CD8-positive, alpha-beta memory T cell (primary cell): ENCODE measurements at regions not wholly inside any gene's neighbourhood (a gene's known extent, or its start where the extent isn't known, plus 50 kb on each side); places are given as distances from the start of the nearest gene placed in this dataset.
A peak's percentile ranks its signal among the peaks of the same experiment; 100 is the strongest.

Experiments
- CTCF ChIA-PET: fragments of 350-600 bp; sonication (Branson Sonifier 250); formaldehyde crosslinking; loops from one replicate; lab custom pipeline; 2021; ENCODE audit warnings: antibody characterized with exemption; lab: Charles Lee
- POLR2A ChIA-PET: fragments of 350-600 bp; sonication (Branson Sonifier 250); formaldehyde crosslinking; loops from one replicate; lab custom pipeline; 2021; ENCODE audit warnings: antibody characterized with exemption; lab: Charles Lee
- DNase-seq, 5 donors: peaks; one replicate each; pipeline versions ENCODE4 v3.0.0 to v3.0.0-alpha.2; 2020 to 2022; ENCODE audit warnings: mixed read lengths in 1 of 5
- H3K27ac ChIP-seq: one replicate; pipeline ENCODE4 v1.7.0; 2013; ENCODE audit warnings: low read depth, mild to moderate bottlenecking, low read length, moderate library complexity
- H3K27me3 ChIP-seq: 2 replicates; pipeline ENCODE4 v1.7.0; 2013; ENCODE audit warnings: low read length, mild to moderate bottlenecking; ENCODE audit not compliant: insufficient read depth, poor library complexity, severe bottlenecking
- H3K36me3 ChIP-seq: 2 replicates; pipeline ENCODE4 v1.7.0; 2013; ENCODE audit warnings: mild to moderate bottlenecking, low read length, moderate library complexity; ENCODE audit not compliant: insufficient read depth
- H3K4me1 ChIP-seq: 2 replicates; pipeline ENCODE4 v1.7.0; 2013; ENCODE audit warnings: mild to moderate bottlenecking, low read length, moderate library complexity; ENCODE audit not compliant: insufficient read depth
- H3K4me3 ChIP-seq: 2 replicates; pipeline ENCODE4 v1.7.0; 2013; ENCODE audit warnings: mild to moderate bottlenecking, low read length
- H3K9me3 ChIP-seq: 2 replicates; pipeline ENCODE4 v1.7.0; 2013; ENCODE audit warnings: mild to moderate bottlenecking, low read length
- H3K27ac Mint-ChIP-seq, 8 donors: one replicate each; pipeline ENCODE4 v1.8.0; 2020 to 2021; ENCODE audit warnings: mixed read lengths in 8 of 8, mild to moderate bottlenecking in 6 of 8, inconsistent platforms in 3 of 8, moderate library complexity in 3 of 8
- H3K27me3 Mint-ChIP-seq, 2 donors: one replicate each; pipeline ENCODE4 v1.8.0; 2020 to 2021; ENCODE audit warnings: mixed read lengths in 2 of 2, mild to moderate bottlenecking in 1 of 2, moderate library complexity in 1 of 2
- H3K36me3 Mint-ChIP-seq, 3 donors: one replicate each; pipeline ENCODE4 v1.8.0; 2020 to 2021; ENCODE audit warnings: mixed read lengths in 3 of 3, inconsistent platforms in 1 of 3, mild to moderate bottlenecking in 1 of 3
- H3K4me1 Mint-ChIP-seq, 3 donors: one replicate each; pipeline ENCODE4 v1.8.0; 2020 to 2021; ENCODE audit warnings: mixed read lengths in 3 of 3, inconsistent platforms in 1 of 3, mild to moderate bottlenecking in 1 of 3
- H3K4me3 Mint-ChIP-seq, 7 donors: one replicate each; pipeline ENCODE4 v1.8.0; 2020 to 2021; ENCODE audit warnings: mixed read lengths in 7 of 7, mild to moderate bottlenecking in 6 of 7, moderate library complexity in 4 of 7, inconsistent platforms in 2 of 7
- H3K9me3 Mint-ChIP-seq, 5 donors: one replicate each; pipeline ENCODE4 v1.8.0; 2020 to 2022; ENCODE audit warnings: mixed read lengths in 5 of 5, mild to moderate bottlenecking in 3 of 5, moderate library complexity in 2 of 5, inconsistent platforms in 1 of 5

DNA sequence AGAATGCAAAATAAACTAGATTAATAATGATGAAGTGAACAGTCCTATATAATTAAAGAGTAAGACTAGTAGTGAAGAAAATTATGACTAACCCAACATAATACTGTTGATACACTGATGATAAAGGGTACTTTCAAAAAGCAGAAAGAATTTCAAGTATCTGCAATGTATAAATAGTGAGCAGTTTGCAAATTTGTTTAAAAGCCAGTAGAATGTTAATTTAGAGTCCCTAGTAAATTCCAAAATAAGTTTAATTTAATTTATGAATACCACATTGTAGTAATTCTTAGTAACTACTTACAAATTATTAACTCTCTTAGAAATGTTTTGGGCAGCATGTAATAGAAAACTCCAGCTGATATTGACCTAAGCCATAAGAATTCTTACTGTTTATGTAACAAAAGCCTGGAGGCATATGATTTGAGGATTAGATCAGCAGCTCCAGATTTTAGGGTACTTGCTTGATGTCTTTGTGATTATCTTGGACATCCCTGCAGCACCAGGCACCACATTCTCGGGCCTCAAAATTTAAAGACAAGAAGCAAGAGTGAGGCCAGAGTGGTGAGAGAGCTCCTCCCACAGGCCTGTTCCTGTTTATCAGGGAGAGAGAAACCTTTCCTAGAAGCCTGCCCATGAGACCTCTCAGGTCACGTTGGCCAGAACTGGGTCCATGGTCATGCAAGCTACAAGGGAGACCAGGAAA is 67.6 kb upstream of the TDRD3 start:
- Mint-ChIP-seq H3K27me3 (peaks cover 0 to 4% of the 10 kb centered on the region in 2 donors), H3K27ac (no peak overlapping the region), H3K9me3 (no peaks in the 10 kb centered on the region), H3K4me1 (peaks cover 0 to 4% (median 0%) of the 10 kb centered on the region in 3 donors), H3K36me3 (no peaks in the 10 kb centered on the region), H3K4me3 (no peak overlapping the region)
- Histone ChIP-seq H3K4me3 (no peak overlapping the region), H3K27ac (no peak overlapping the region), H3K27me3 (no peaks in the 10 kb centered on the region), H3K9me3 (no peaks in the 10 kb centered on the region), H3K36me3 (no peaks in the 10 kb centered on the region), H3K4me1 (no peaks in the 10 kb centered on the region)
- DNase-seq = peak in 1 of 5 donors; percentile 2
- CTCF ChIA-PET = interaction anchor here (0.9 to 1.2 kb wide), 3 partner anchors 9 to 937 kb away, joined by 3 to 4 read pairs (median 3); no protein-coding TSS in a partner anchor
- POLR2A ChIA-PET = no interaction called here

DNA sequence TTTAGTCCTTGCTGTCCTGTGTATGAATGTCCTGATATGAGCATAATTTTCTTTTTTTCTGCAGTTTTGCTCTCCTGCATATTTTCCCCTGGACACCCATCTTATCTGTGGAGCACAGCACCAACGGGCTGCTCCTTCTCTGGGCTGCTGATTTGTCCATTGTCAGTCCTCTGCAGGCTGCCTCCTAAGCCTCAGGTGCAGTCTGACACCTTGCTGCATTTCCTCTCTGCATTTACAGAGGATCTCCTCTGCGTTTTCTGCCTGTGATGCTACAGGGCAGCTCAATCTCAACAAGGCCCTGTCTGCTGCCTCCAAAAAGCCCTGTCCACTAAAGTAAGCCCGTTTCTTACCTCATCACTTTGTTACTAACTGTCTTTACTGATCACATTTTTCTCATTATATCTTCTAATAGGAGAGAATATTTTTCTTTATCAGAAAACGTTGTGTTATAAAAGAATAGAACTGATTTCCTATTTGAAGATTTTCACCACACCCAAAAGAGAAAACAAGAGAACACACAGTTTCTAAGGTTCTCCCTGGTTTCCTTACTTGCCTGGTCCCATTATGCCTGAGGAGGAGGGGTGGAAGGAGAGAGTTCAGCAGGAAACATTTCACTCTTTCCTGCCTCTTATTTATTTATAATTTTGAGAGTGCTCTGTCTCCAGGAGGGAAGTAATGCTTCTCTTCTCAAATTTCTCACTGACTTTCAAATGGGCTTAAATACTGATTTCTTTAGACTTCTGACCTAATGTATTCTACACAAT is 65.6 kb upstream of the TDRD3 start:
- H3K27ac ChIP-seq = no peak overlapping the region
- no peaks in the 10 kb centered on the region for H3K4me1 ChIP-seq
- ChIA-PET CTCF (no interaction called here), POLR2A (no interaction called here)
- no peaks in the 10 kb centered on the region for H3K36me3 ChIP-seq
- no peaks in the 10 kb centered on the region for H3K9me3 Mint-ChIP-seq
- H3K27me3 Mint-ChIP-seq = peaks cover 0 to 5% of the 10 kb centered on the region in 2 donors
- DNase-seq = no peak
- peak overlapping the region in 2 of 8 donors; percentile 8 to 47 for H3K27ac Mint-ChIP-seq
- H3K27me3 ChIP-seq = no peaks in the 10 kb centered on the region
- no peaks in the 10 kb centered on the region for H3K36me3 Mint-ChIP-seq
- no peak overlapping the region for H3K4me3 ChIP-seq
- H3K9me3 ChIP-seq = no peaks in the 10 kb centered on the region
- H3K4me1 Mint-ChIP-seq = peaks cover 0 to 4% (median 0%) of the 10 kb centered on the region in 3 donors
- no peak overlapping the region for H3K4me3 Mint-ChIP-seq

DNA sequence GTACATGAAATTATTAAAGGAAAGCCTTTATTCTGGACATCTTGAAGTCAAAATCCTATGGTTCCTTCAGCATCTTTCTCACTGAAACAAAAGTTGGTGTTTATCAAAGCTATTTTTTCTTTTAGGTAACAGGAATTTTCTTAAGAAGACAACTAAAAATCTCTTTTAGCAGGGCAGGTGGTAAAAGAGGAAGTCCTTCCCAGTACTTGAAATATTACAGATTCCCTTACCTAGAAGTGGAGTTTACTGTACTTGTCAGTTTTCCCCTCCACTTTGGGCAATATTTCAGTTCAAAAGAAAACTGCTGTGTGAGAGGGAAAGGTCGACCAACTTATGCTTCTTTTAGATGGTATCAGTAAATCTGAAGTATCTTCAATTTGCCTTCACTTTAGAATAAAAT is 64.3 kb upstream of the TDRD3 start:
- DNase-seq = no peak
- no peaks in the 10 kb centered on the region for H3K9me3 Mint-ChIP-seq
- Histone ChIP-seq H3K4me3 (no peak overlapping the region), H3K27me3 (no peaks in the 10 kb centered on the region), H3K27ac (no peak overlapping the region), H3K4me1 (no peaks in the 10 kb centered on the region), H3K9me3 (no peaks in the 10 kb centered on the region), H3K36me3 (no peaks in the 10 kb centered on the region)
- H3K4me1 Mint-ChIP-seq = peaks cover 0 to 4% (median 0%) of the 10 kb centered on the region in 3 donors
- no peak overlapping the region for H3K27ac Mint-ChIP-seq
- H3K36me3 Mint-ChIP-seq = no peaks in the 10 kb centered on the region
- CTCF ChIA-PET = no interaction called here
- POLR2A ChIA-PET = no interaction called here
- H3K27me3 Mint-ChIP-seq = peaks cover 0 to 7% of the 10 kb centered on the region in 2 donors
- H3K4me3 Mint-ChIP-seq = no peak overlapping the region

DNA sequence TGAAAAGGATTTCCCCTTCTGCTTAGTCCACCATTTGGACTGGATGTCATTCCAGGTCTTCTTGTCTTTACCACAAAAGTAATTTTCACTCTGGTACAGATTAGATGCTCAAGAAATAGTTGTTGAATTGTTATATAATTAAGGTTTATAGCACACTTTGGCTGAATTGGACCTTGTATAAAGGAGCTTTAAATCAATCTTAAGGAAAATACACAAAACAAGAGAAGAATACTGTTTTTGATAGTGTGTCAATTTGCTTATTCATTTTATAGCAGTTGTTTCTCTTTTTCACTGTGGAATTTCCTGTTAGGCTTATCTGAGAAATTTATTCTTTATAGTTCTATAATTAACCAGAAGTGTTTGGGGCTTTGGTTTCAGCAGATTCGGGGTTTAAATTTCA is 62.7 kb upstream of the TDRD3 start:
- Histone ChIP-seq H3K9me3 (no peaks in the 10 kb centered on the region), H3K27me3 (no peaks in the 10 kb centered on the region), H3K36me3 (no peaks in the 10 kb centered on the region), H3K4me3 (no peak overlapping the region), H3K27ac (no peak overlapping the region), H3K4me1 (no peaks in the 10 kb centered on the region)
- no peak for DNase-seq
- Mint-ChIP-seq H3K4me1 (peaks cover 0 to 4% (median 0%) of the 10 kb centered on the region in 3 donors), H3K9me3 (no peaks in the 10 kb centered on the region), H3K27ac (no peak overlapping the region), H3K27me3 (peaks cover 0 to 9% of the 10 kb centered on the region in 2 donors), H3K4me3 (no peak overlapping the region), H3K36me3 (no peaks in the 10 kb centered on the region)
- CTCF ChIA-PET = no interaction called here
- POLR2A ChIA-PET = no interaction called here

DNA sequence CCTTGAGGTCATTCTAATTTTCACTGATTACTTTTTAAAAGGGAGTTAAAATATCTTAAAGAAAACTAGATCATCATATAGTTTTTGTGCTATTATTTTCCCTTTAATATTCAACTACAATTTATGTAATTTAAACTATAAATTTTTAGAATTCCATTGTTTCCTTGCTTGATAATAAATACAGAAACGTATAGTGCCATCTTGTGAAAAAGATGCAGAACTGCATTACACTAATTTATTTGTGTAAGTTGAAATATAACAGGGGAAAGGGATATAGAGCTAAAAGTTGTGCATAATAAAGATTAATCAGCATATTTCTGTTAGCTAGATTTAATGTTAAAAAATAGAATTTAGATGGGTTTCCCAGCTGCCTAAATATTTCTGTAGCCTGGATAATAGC is 61.5 kb upstream of the TDRD3 start:
- no peaks in the 10 kb centered on the region for H3K9me3 ChIP-seq
- H3K9me3 Mint-ChIP-seq = no peaks in the 10 kb centered on the region
- CTCF ChIA-PET = no interaction called here
- no peak overlapping the region for H3K4me3 Mint-ChIP-seq
- H3K27me3 ChIP-seq = no peaks in the 10 kb centered on the region
- H3K27ac Mint-ChIP-seq = no peak overlapping the region
- H3K4me1 ChIP-seq = no peaks in the 10 kb centered on the region
- no peak overlapping the region for H3K4me3 ChIP-seq
- peak in 1 of 5 donors; percentile 1 for DNase-seq
- no peak overlapping the region for H3K27ac ChIP-seq
- no peaks in the 10 kb centered on the region for H3K36me3 ChIP-seq
- peaks cover 0 to 9% of the 10 kb centered on the region in 2 donors for H3K27me3 Mint-ChIP-seq
- H3K4me1 Mint-ChIP-seq = no peaks in the 10 kb centered on the region
- no peaks in the 10 kb centered on the region for H3K36me3 Mint-ChIP-seq
- POLR2A ChIA-PET = no interaction called here

DNA sequence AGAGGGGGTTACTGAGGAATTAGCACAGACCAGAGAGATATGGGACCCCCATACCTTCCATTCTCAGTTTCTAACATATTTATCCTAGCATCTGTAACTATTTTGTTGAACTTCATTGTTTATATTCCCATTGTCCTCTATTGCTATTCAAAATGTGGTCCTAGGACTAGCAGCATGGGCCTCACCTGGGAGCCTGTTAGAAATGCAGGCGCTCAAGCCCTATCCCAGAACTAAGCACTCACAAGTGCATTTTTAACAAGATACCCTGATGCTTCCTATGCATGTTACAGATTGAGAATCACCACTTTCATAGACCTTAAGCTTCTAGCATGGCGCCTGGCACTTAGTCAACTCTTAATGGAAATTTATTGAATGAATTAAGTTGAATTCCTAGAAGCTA is 58.3 kb upstream of the TDRD3 start:
- H3K36me3 Mint-ChIP-seq = no peaks in the 10 kb centered on the region
- H3K9me3 ChIP-seq = no peaks in the 10 kb centered on the region
- H3K4me3 ChIP-seq = no peak overlapping the region
- ChIA-PET CTCF (interaction anchor here (1.0 kb wide), 1 partner anchor 31 kb away, joined by 3 read pairs; no protein-coding TSS in a partner anchor), POLR2A (no interaction called here)
- H3K27ac Mint-ChIP-seq = no peak overlapping the region
- H3K9me3 Mint-ChIP-seq = no peaks in the 10 kb centered on the region
- no peak for DNase-seq
- no peaks in the 10 kb centered on the region for H3K4me1 ChIP-seq
- no peak overlapping the region for H3K27ac ChIP-seq
- H3K27me3 ChIP-seq = no peaks in the 10 kb centered on the region
- H3K27me3 Mint-ChIP-seq = peaks cover 15 to 23% of the 10 kb centered on the region in 2 donors
- no peaks in the 10 kb centered on the region for H3K4me1 Mint-ChIP-seq
- no peak overlapping the region for H3K4me3 Mint-ChIP-seq
- H3K36me3 ChIP-seq = no peaks in the 10 kb centered on the region

DNA sequence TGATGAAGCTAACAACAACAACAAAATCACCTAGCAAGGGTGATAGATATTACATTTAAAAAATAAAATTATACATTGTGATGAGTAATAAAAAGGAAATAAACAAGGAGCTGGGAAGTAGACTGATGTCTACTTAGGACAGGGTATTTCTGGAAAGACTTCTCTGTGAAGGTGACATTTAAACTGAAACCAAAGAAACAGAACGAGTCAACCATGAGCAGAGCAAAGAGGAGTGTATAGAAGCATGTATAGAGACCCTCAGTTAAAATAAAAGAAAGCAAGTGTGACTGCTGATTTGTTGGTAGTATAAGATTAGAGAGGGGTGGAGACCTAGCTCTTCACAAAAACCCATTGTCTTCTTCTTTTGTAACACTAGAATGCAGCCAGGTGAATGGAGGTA is 53.0 kb upstream of the TDRD3 start:
- H3K9me3 Mint-ChIP-seq = no peaks in the 10 kb centered on the region
- H3K4me1 Mint-ChIP-seq = no peaks in the 10 kb centered on the region
- H3K27ac Mint-ChIP-seq = no peak overlapping the region
- ChIA-PET CTCF (no interaction called here), POLR2A (no interaction called here)
- no peaks in the 10 kb centered on the region for H3K36me3 Mint-ChIP-seq
- Histone ChIP-seq H3K4me1 (no peaks in the 10 kb centered on the region), H3K9me3 (no peaks in the 10 kb centered on the region), H3K36me3 (no peaks in the 10 kb centered on the region), H3K27me3 (peaks cover 2% of the 10 kb centered on the region), H3K27ac (no peak overlapping the region), H3K4me3 (no peak overlapping the region)
- peaks cover 16 to 53% of the 10 kb centered on the region in 2 donors for H3K27me3 Mint-ChIP-seq
- no peak for DNase-seq
- H3K4me3 Mint-ChIP-seq = no peak overlapping the region

DNA sequence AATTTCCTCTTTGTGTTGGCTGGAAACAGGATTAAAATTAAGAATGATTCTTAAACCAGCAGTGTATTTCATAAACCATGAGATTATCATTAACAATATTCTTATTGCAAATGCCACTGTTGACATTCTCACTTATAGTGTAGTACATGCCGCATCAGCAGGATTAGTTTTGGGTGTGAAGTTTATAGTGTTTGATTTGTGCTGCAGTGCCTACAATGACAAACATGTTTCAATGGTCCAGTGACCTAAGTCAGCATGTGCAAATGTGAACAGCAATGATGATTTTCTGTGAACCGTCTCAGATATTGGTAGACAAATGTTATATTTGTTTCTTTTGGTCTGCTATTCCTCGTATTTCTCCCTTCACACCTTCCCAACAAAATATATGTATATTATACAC is 49.8 kb upstream of the TDRD3 start:
- Histone ChIP-seq H3K9me3 (no peaks in the 10 kb centered on the region), H3K4me3 (no peak overlapping the region), H3K27ac (no peak overlapping the region), H3K36me3 (no peaks in the 10 kb centered on the region), H3K4me1 (no peaks in the 10 kb centered on the region), H3K27me3 (peaks cover 2% of the 10 kb centered on the region)
- Mint-ChIP-seq H3K27ac (no peak overlapping the region), H3K4me1 (no peaks in the 10 kb centered on the region), H3K36me3 (no peaks in the 10 kb centered on the region), H3K27me3 (peaks cover 12 to 53% of the 10 kb centered on the region in 2 donors), H3K9me3 (no peaks in the 10 kb centered on the region), H3K4me3 (no peak overlapping the region)
- no peak for DNase-seq
- ChIA-PET POLR2A (no interaction called here), CTCF (no interaction called here)
